Astrocyte (in vitro differentiated cells and primary cell): ENCODE measurements at regions not wholly inside any gene's neighbourhood (a gene's known extent, or its start where the extent isn't known, plus 50 kb on each side); places are given as distances from the start of the nearest gene placed in this dataset.

Source experiments
- DNase-seq: peaks from one replicate; pipeline ENCODE4 v3.0.0-alpha.2; 2010; ENCODE audit warnings: low read depth
- FAIRE-seq: peaks from 2 replicates; lab custom pipeline; 2011; peaks lifted over from hg19 to GRCh38; lab: Jason Lieb, UNC
- H2AFZ ChIP-seq: 2 replicates; pipeline ENCODE4 v1.6.0; 2012; ENCODE audit warnings: low read depth, low read length, inconsistent platforms
- H3K27ac ChIP-seq: 2 replicates; pipeline ENCODE4 v1.5.1; 2011; ENCODE audit warnings: low read depth, low read length, inconsistent platforms
- H3K27me3 ChIP-seq: 2 replicates; pipeline ENCODE4 v1.6.0; 2011; ENCODE audit warnings: low read length, inconsistent platforms; ENCODE audit not compliant: insufficient read depth
- H3K36me3 ChIP-seq: 2 replicates; pipeline ENCODE4 v1.5.1; 2011; ENCODE audit warnings: low read length, inconsistent platforms; ENCODE audit not compliant: insufficient read depth
- H3K4me1 ChIP-seq: 2 replicates; pipeline ENCODE4 v1.5.1; 2011; ENCODE audit warnings: low read length, inconsistent platforms; ENCODE audit not compliant: insufficient read depth
- H3K4me2 ChIP-seq: 2 replicates; pipeline ENCODE4 v1.6.0; 2012; ENCODE audit warnings: low read length, inconsistent platforms
- H3K4me3 ChIP-seq: 2 replicates; pipeline ENCODE4 v1.5.1; 2011; ENCODE audit warnings: low read depth, mild to moderate bottlenecking, low read length, inconsistent platforms; ENCODE audit not compliant: insufficient read depth
- H3K79me2 ChIP-seq: 2 replicates; pipeline ENCODE4 v1.6.0; 2012; ENCODE audit warnings: mild to moderate bottlenecking, low read length, inconsistent platforms; ENCODE audit not compliant: insufficient read depth
- H3K9ac ChIP-seq: 2 replicates; pipeline ENCODE4 v1.6.0; 2012; ENCODE audit warnings: mild to moderate bottlenecking, low read length, inconsistent platforms
- H3K9me3 ChIP-seq: 2 replicates; pipeline ENCODE4 v1.5.1; 2012; ENCODE audit warnings: low read depth, mild to moderate bottlenecking, low read length, inconsistent platforms; ENCODE audit not compliant: insufficient read depth
- H4K20me1 ChIP-seq: 2 replicates; pipeline ENCODE4 v1.6.0; 2012; ENCODE audit warnings: low read length, inconsistent platforms; ENCODE audit not compliant: insufficient read depth
- H3K27ac Mint-ChIP-seq: one replicate; pipeline ENCODE4 v1.8.0; 2021; ENCODE audit warnings: mild to moderate bottlenecking, mixed read lengths; ENCODE audit not compliant: unreplicated experiment
- H3K27me3 Mint-ChIP-seq: one replicate; pipeline ENCODE4 v1.8.0; 2021; ENCODE audit warnings: low read depth, mixed read lengths; ENCODE audit not compliant: unreplicated experiment
- H3K36me3 Mint-ChIP-seq: one replicate; pipeline ENCODE4 v1.8.0; 2021; ENCODE audit warnings: low read depth, mixed read lengths; ENCODE audit not compliant: unreplicated experiment
- H3K4me1 Mint-ChIP-seq: one replicate; pipeline ENCODE4 v1.8.0; 2021; ENCODE audit warnings: low read depth, mixed read lengths; ENCODE audit not compliant: unreplicated experiment
- H3K4me3 Mint-ChIP-seq: one replicate; pipeline ENCODE4 v1.8.0; 2021; ENCODE audit warnings: mild to moderate bottlenecking, moderate library complexity, mixed read lengths; ENCODE audit not compliant: unreplicated experiment
- H3K9me3 Mint-ChIP-seq: one replicate; pipeline ENCODE4 v1.8.0; 2021; ENCODE audit warnings: mild to moderate bottlenecking, mixed read lengths; ENCODE audit not compliant: unreplicated experiment
- CTCF ChIP-seq: IDR thresholded peaks from 2 replicates; pipeline ENCODE4 v1.5.1; 2011; ENCODE audit warnings: low read depth, mild to moderate bottlenecking, inconsistent platforms, low read length, moderate library complexity; ENCODE audit not compliant: insufficient read depth
- EZH2 ChIP-seq: IDR thresholded peaks from 2 replicates; pipeline ENCODE4 v1.6.1; 2012; ENCODE audit warnings: mild to moderate bottlenecking, low read length, inconsistent platforms; ENCODE audit not compliant: insufficient read depth

- no peak overlapping the region for H3K27ac Mint-ChIP-seq
- TF ChIP-seq CTCF (no peak), EZH2 (no peak)
- no peaks in the 10 kb centered on the region for H3K79me2 ChIP-seq
Observed at GRCh38 chr5:117039035-117039434, 464.4 kb upstream of the SEMA6A start.

GRCh38 chr5:117027384-117027783 lies 452.8 kb upstream of the SEMA6A start:
- no peak overlapping the region for H3K4me3 ChIP-seq
- H3K27ac ChIP-seq = no peak overlapping the region
- H3K36me3 Mint-ChIP-seq = no peaks in the 10 kb centered on the region
- no peaks in the 10 kb centered on the region for H3K27me3 Mint-ChIP-seq
- no peak overlapping the region for H3K4me2 ChIP-seq
- peaks cover 2% of the 10 kb centered on the region for H3K9me3 Mint-ChIP-seq
- no peaks in the 10 kb centered on the region for H3K79me2 ChIP-seq
- H2AFZ ChIP-seq = no peak overlapping the region
- H3K27ac Mint-ChIP-seq = no peak overlapping the region
- FAIRE-seq (no peak), DNase-seq (no peak)
- H3K27me3 ChIP-seq = no peaks in the 10 kb centered on the region
- H3K36me3 ChIP-seq = no peaks in the 10 kb centered on the region
- H3K4me1 Mint-ChIP-seq = no peaks in the 10 kb centered on the region
- TF ChIP-seq EZH2 (no peak), CTCF (no peak)
- H3K4me1 ChIP-seq = no peaks in the 10 kb centered on the region
- no peaks in the 10 kb centered on the region for H3K9me3 ChIP-seq
- H3K9ac ChIP-seq = no peak overlapping the region
- no peaks in the 10 kb centered on the region for H4K20me1 ChIP-seq
- H3K4me3 Mint-ChIP-seq = no peak overlapping the region

More at GRCh38 chr5:117039035-117039434, 464.4 kb upstream of the SEMA6A start:
- no peak overlapping the region for H3K4me2 ChIP-seq
- H3K36me3 ChIP-seq = no peaks in the 10 kb centered on the region
- no peaks in the 10 kb centered on the region for H3K9me3 Mint-ChIP-seq
- H3K36me3 Mint-ChIP-seq = no peaks in the 10 kb centered on the region
- H3K27me3 Mint-ChIP-seq = peaks cover 1% of the 10 kb centered on the region
- no peaks in the 10 kb centered on the region for H3K4me1 ChIP-seq
- no peaks in the 10 kb centered on the region for H3K27me3 ChIP-seq
- no peak overlapping the region for H3K4me3 ChIP-seq
- H2AFZ ChIP-seq = no peak overlapping the region
- H3K27ac ChIP-seq = no peak overlapping the region
- FAIRE-seq = no peak
- no peak for DNase-seq
- H4K20me1 ChIP-seq = no peaks in the 10 kb centered on the region
- H3K9me3 ChIP-seq = no peaks in the 10 kb centered on the region
- H3K4me1 Mint-ChIP-seq = no peaks in the 10 kb centered on the region
- H3K9ac ChIP-seq = no peak overlapping the region
- H3K4me3 Mint-ChIP-seq = no peak overlapping the region

GRCh38 chr5:117020999-117021398 lies 446.4 kb upstream of the SEMA6A start:
- Histone ChIP-seq H3K4me1 (no peaks in the 10 kb centered on the region), H3K79me2 (no peaks in the 10 kb centered on the region), H3K4me3 (no peak overlapping the region), H3K36me3 (no peaks in the 10 kb centered on the region), H4K20me1 (no peaks in the 10 kb centered on the region), H3K27me3 (no peaks in the 10 kb centered on the region), H3K9me3 (no peaks in the 10 kb centered on the region), H3K27ac (no peak overlapping the region), H2AFZ (no peak overlapping the region), H3K9ac (no peak overlapping the region), H3K4me2 (no peak overlapping the region)
- Mint-ChIP-seq H3K27me3 (no peaks in the 10 kb centered on the region), H3K27ac (no peak overlapping the region), H3K9me3 (no peaks in the 10 kb centered on the region), H3K36me3 (no peaks in the 10 kb centered on the region), H3K4me1 (no peaks in the 10 kb centered on the region), H3K4me3 (no peak overlapping the region)
- FAIRE-seq (no peak), DNase-seq (no peak)
- no peak for TF ChIP-seq EZH2
- no peak for TF ChIP-seq CTCF
